HG03175 (cell line): ENCODE measurements at regions not wholly inside any gene's neighbourhood (a gene's known extent, or its start where the extent isn't known, plus 50 kb on each side); places are given as distances from the start of the nearest gene placed in this dataset.
"Not testable (repeated sequence)": the region's sequence is repeated elsewhere in the genome, so short reads cannot be mapped to it uniquely, and the experiment has no call there.

Source experiments
- ATAC-seq: cut with Tn5 transposase; IDR thresholded peaks from one replicate; pipeline ENCODE4 v1.9.1; 2021; ENCODE audit warnings: mild to moderate bottlenecking, moderate library complexity; ENCODE audit not compliant: unreplicated experiment

GRCh38 chr20:60780388-60781025 is 471.6 kb upstream of the CDH4 start:
- no peak for ATAC-seq

GRCh38 chr20:60782959-60783625 is 469.0 kb upstream of the CDH4 start:
- ATAC-seq, result no peak

GRCh38 chr20:60785301-60785700 is 466.8 kb upstream of the CDH4 start:
- ATAC-seq, result no peak

- ATAC-seq, result no peak
These were observed 466.3 kb upstream of the CDH4 start for GRCh38 chr20:60785785-60786184.

GRCh38 chr20:60786686-60787217 is 465.3 kb upstream of the CDH4 start:
- no peak for ATAC-seq

GRCh38 chr20:60787276-60787675 is 464.8 kb upstream of the CDH4 start:
- ATAC-seq, result no peak

- ATAC-seq, result no peak
These were observed 464.0 kb upstream of the CDH4 start for GRCh38 chr20:60788070-60788469.

- no peak for ATAC-seq
These were observed 462.7 kb upstream of the CDH4 start for GRCh38 chr20:60789399-60789798.

GRCh38 chr20:60790339-60790738 is 461.7 kb upstream of the CDH4 start:
- ATAC-seq, result not testable (repeated sequence)

- ATAC-seq, result no peak
These were observed 460.2 kb upstream of the CDH4 start for GRCh38 chr20:60791823-60792222.

- ATAC-seq, result no peak
These were observed 459.1 kb upstream of the CDH4 start for GRCh38 chr20:60792941-60793340.

- no peak for ATAC-seq
These were observed 457.4 kb upstream of the CDH4 start for GRCh38 chr20:60794674-60795073.

- ATAC-seq, result no peak
These were observed 456.4 kb upstream of the CDH4 start for GRCh38 chr20:60795651-60796050.

GRCh38 chr20:60800185-60800584 is 451.9 kb upstream of the CDH4 start:
- ATAC-seq, result no peak

- no peak for ATAC-seq
These were observed 449.4 kb upstream of the CDH4 start for GRCh38 chr20:60802676-60803075.

GRCh38 chr20:60803335-60804055 is 448.6 kb upstream of the CDH4 start:
- ATAC-seq, result no peak

- ATAC-seq, result no peak
These were observed 447.7 kb upstream of the CDH4 start for GRCh38 chr20:60804240-60804917.

GRCh38 chr20:60804918-60805630 is 447.0 kb upstream of the CDH4 start:
- ATAC-seq, result no peak

- ATAC-seq, result no peak
These were observed 445.7 kb upstream of the CDH4 start for GRCh38 chr20:60806354-60806753.

GRCh38 chr20:60806824-60807223 is 445.2 kb upstream of the CDH4 start:
- ATAC-seq, result no peak
